Thyroid gland (tissue), 4 donors: ENCODE measurements at regions not wholly inside any gene's neighbourhood (a gene's known extent, or its start where the extent isn't known, plus 50 kb on each side); places are given as distances from the start of the nearest gene placed in this dataset.

Experiments
- POLR2A ChIP-seq, 2 donors: fragments of 450-650 bp; IDR thresholded peaks; one replicate each; pipeline ENCODE4 v1.6.1; 2017; ENCODE audit warnings: antibody characterized with exemption in 2 of 2, mild to moderate bottlenecking in 2 of 2, moderate library complexity in 1 of 2
- TF ChIP-seq, protein P1 (sequence below), 6 experiments: fragments of 200-600 bp in 3 of 6; fragments of 450-650 bp in 3 of 6; sonication (generic) in 3 of 6; IDR thresholded peaks; one replicate each; pipeline ENCODE4 v1.5.1; 2016 to 2019; ENCODE audit warnings: antibody characterized with exemption in 6 of 6, mild to moderate bottlenecking in 2 of 6, inconsistent platforms in 1 of 6, moderate library complexity in 1 of 6

- TF ChIP-seq POLR2A (IDR thresholded peaks at IDR 0.05) = no peak
- TF ChIP-seq, protein P1, sequence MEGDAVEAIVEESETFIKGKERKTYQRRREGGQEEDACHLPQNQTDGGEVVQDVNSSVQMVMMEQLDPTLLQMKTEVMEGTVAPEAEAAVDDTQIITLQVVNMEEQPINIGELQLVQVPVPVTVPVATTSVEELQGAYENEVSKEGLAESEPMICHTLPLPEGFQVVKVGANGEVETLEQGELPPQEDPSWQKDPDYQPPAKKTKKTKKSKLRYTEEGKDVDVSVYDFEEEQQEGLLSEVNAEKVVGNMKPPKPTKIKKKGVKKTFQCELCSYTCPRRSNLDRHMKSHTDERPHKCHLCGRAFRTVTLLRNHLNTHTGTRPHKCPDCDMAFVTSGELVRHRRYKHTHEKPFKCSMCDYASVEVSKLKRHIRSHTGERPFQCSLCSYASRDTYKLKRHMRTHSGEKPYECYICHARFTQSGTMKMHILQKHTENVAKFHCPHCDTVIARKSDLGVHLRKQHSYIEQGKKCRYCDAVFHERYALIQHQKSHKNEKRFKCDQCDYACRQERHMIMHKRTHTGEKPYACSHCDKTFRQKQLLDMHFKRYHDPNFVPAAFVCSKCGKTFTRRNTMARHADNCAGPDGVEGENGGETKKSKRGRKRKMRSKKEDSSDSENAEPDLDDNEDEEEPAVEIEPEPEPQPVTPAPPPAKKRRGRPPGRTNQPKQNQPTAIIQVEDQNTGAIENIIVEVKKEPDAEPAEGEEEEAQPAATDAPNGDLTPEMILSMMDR (IDR thresholded peaks at IDR 0.05) = no peak
These were observed 70.8 kb upstream of the SLC1A4 start for GRCh38 chr2:64918220-64918886.
